ENCODE measurements at regions not wholly inside any gene's neighbourhood (a gene's known extent, or its start where the extent isn't known, plus 50 kb on each side); places are given as distances from the start of the nearest gene placed in this dataset.
"Not testable (repeated sequence)": the region's sequence is repeated elsewhere in the genome, so short reads cannot be mapped to it uniquely, and the experiment has no call there.

GRCh38 chr18:66013969-66014368 lies 263.2 kb downstream of the CDH7 start:
- H3K27me3 ChIP-seq (ENCODE audit: control insufficient read depth in 2 of 2, insufficient read depth in 1 of 2, low read length in 1 of 2), result no peaks in the 10 kb centered on the region
- DNase-seq (ENCODE audit: low read depth in 6 of 9, low spot score in 9 of 9), result no peak
- WGBS, result 86% methylated on average over 2 of the region's 2 CpGs
- H3K4me1 ChIP-seq (ENCODE audit: control insufficient read depth in 2 of 2, insufficient read depth in 2 of 2, low read length in 2 of 2), result no peaks in the 10 kb centered on the region
- peaks cover 0 to 4% of the 10 kb centered on the region in 2 donors for H3K9me3 ChIP-seq (ENCODE audit: control insufficient read depth in 2 of 2, insufficient read depth in 1 of 2, low read length in 1 of 2)
- no peaks in the 10 kb centered on the region for H3K36me3 ChIP-seq (ENCODE audit: control insufficient read depth in 2 of 2, insufficient read depth in 2 of 2, low read length in 1 of 2)
- H3K4me3 ChIP-seq (ENCODE audit: low read length in 2 of 2), result no peak overlapping the region
- no peak overlapping the region for H3K27ac ChIP-seq (ENCODE audit: low read depth in 1 of 2, low read length in 1 of 2)

- H3K27ac ChIP-seq (ENCODE audit: low read depth in 1 of 2, low read length in 1 of 2), result no peak overlapping the region
- H3K4me1 ChIP-seq (ENCODE audit: control insufficient read depth in 2 of 2, insufficient read depth in 2 of 2, low read length in 2 of 2), result no peaks in the 10 kb centered on the region
- H3K27me3 ChIP-seq (ENCODE audit: control insufficient read depth in 2 of 2, insufficient read depth in 1 of 2, low read length in 1 of 2), result no peaks in the 10 kb centered on the region
- no peaks in the 10 kb centered on the region for H3K36me3 ChIP-seq (ENCODE audit: control insufficient read depth in 2 of 2, insufficient read depth in 2 of 2, low read length in 1 of 2)
- DNase-seq (ENCODE audit: low read depth in 6 of 9, low spot score in 9 of 9), result no peak
- H3K9me3 ChIP-seq (ENCODE audit: control insufficient read depth in 2 of 2, insufficient read depth in 1 of 2, low read length in 1 of 2), result peaks cover 0 to 4% of the 10 kb centered on the region in 2 donors
- no peak overlapping the region for H3K4me3 ChIP-seq (ENCODE audit: low read length in 2 of 2)
- 62% methylated on average over 3 of the region's 3 CpGs for WGBS
Observed at GRCh38 chr18:66011916-66012315, 261.1 kb downstream of the CDH7 start.

GRCh38 chr18:66005831-66006588 lies 255.2 kb downstream of the CDH7 start:
- no peaks in the 10 kb centered on the region for H3K36me3 ChIP-seq (ENCODE audit: control insufficient read depth in 2 of 2, insufficient read depth in 2 of 2, low read length in 1 of 2)
- no peak overlapping the region for H3K27ac ChIP-seq (ENCODE audit: low read depth in 1 of 2, low read length in 1 of 2)
- DNase-seq (ENCODE audit: low read depth in 6 of 9, low spot score in 9 of 9), result no peak
- no peak overlapping the region for H3K4me3 ChIP-seq (ENCODE audit: low read length in 2 of 2)
- H3K27me3 ChIP-seq (ENCODE audit: control insufficient read depth in 2 of 2, insufficient read depth in 1 of 2, low read length in 1 of 2), result no peaks in the 10 kb centered on the region
- H3K9me3 ChIP-seq (ENCODE audit: control insufficient read depth in 2 of 2, insufficient read depth in 1 of 2, low read length in 1 of 2), result peaks cover 0 to 11% of the 10 kb centered on the region in 2 donors
- H3K4me1 ChIP-seq (ENCODE audit: control insufficient read depth in 2 of 2, insufficient read depth in 2 of 2, low read length in 2 of 2), result no peaks in the 10 kb centered on the region
- WGBS, result 95% methylated on average over 28 of the region's 28 CpGs

- H3K4me1 ChIP-seq (ENCODE audit: control insufficient read depth in 2 of 2, insufficient read depth in 2 of 2, low read length in 2 of 2); H3K27ac ChIP-seq (ENCODE audit: low read depth in 1 of 2, low read length in 1 of 2); H3K27me3 ChIP-seq (ENCODE audit: control insufficient read depth in 2 of 2, insufficient read depth in 1 of 2, low read length in 1 of 2); H3K9me3 ChIP-seq (ENCODE audit: control insufficient read depth in 2 of 2, insufficient read depth in 1 of 2, low read length in 1 of 2); H3K4me3 ChIP-seq (ENCODE audit: low read length in 2 of 2); H3K36me3 ChIP-seq (ENCODE audit: control insufficient read depth in 2 of 2, insufficient read depth in 2 of 2, low read length in 1 of 2); DNase-seq (ENCODE audit: low read depth in 6 of 9, low spot score in 9 of 9): not testable (repeated sequence)
- 97% methylated on average over 11 of the region's 11 CpGs for WGBS
Observed at GRCh38 chr18:65998971-65999700, 248.3 kb downstream of the CDH7 start.

GRCh38 chr18:65995206-65995605 lies 244.4 kb downstream of the CDH7 start:
- Histone ChIP-seq H3K27ac (ENCODE audit: low read depth in 1 of 2, low read length in 1 of 2) (no peak overlapping the region), H3K9me3 (ENCODE audit: control insufficient read depth in 2 of 2, insufficient read depth in 1 of 2, low read length in 1 of 2) (no peaks in the 10 kb centered on the region), H3K36me3 (ENCODE audit: control insufficient read depth in 2 of 2, insufficient read depth in 2 of 2, low read length in 1 of 2) (no peaks in the 10 kb centered on the region), H3K4me1 (ENCODE audit: control insufficient read depth in 2 of 2, insufficient read depth in 2 of 2, low read length in 2 of 2) (no peaks in the 10 kb centered on the region), H3K4me3 (ENCODE audit: low read length in 2 of 2) (no peak overlapping the region), H3K27me3 (ENCODE audit: control insufficient read depth in 2 of 2, insufficient read depth in 1 of 2, low read length in 1 of 2) (no peaks in the 10 kb centered on the region)
- no peak for DNase-seq (ENCODE audit: low read depth in 6 of 9, low spot score in 9 of 9)
- 78% methylated on average over 3 of the region's 3 CpGs for WGBS

- Histone ChIP-seq H3K27ac (ENCODE audit: low read depth in 1 of 2, low read length in 1 of 2) (no peak overlapping the region), H3K4me3 (ENCODE audit: low read length in 2 of 2) (no peak overlapping the region), H3K9me3 (ENCODE audit: control insufficient read depth in 2 of 2, insufficient read depth in 1 of 2, low read length in 1 of 2) (no peaks in the 10 kb centered on the region), H3K4me1 (ENCODE audit: control insufficient read depth in 2 of 2, insufficient read depth in 2 of 2, low read length in 2 of 2) (no peaks in the 10 kb centered on the region), H3K36me3 (ENCODE audit: control insufficient read depth in 2 of 2, insufficient read depth in 2 of 2, low read length in 1 of 2) (no peaks in the 10 kb centered on the region), H3K27me3 (ENCODE audit: control insufficient read depth in 2 of 2, insufficient read depth in 1 of 2, low read length in 1 of 2) (no peaks in the 10 kb centered on the region)
- 75% methylated on average over 2 of the region's 2 CpGs for WGBS
- no peak for DNase-seq (ENCODE audit: low read depth in 6 of 9, low spot score in 9 of 9)
Observed at GRCh38 chr18:65994302-65994701, 243.5 kb downstream of the CDH7 start.

GRCh38 chr18:65990944-65991708 lies 240.3 kb downstream of the CDH7 start:
- no peak overlapping the region for H3K4me3 ChIP-seq (ENCODE audit: low read length in 2 of 2)
- no peaks in the 10 kb centered on the region for H3K4me1 ChIP-seq (ENCODE audit: control insufficient read depth in 2 of 2, insufficient read depth in 2 of 2, low read length in 2 of 2)
- no peak overlapping the region for H3K27ac ChIP-seq (ENCODE audit: low read depth in 1 of 2, low read length in 1 of 2)
- no peaks in the 10 kb centered on the region for H3K9me3 ChIP-seq (ENCODE audit: control insufficient read depth in 2 of 2, insufficient read depth in 1 of 2, low read length in 1 of 2)
- DNase-seq (ENCODE audit: low read depth in 6 of 9, low spot score in 9 of 9), result no peak
- H3K27me3 ChIP-seq (ENCODE audit: control insufficient read depth in 2 of 2, insufficient read depth in 1 of 2, low read length in 1 of 2), result no peaks in the 10 kb centered on the region
- WGBS, result 89% methylated on average over 3 of the region's 3 CpGs
- no peaks in the 10 kb centered on the region for H3K36me3 ChIP-seq (ENCODE audit: control insufficient read depth in 2 of 2, insufficient read depth in 2 of 2, low read length in 1 of 2)

GRCh38 chr18:65990174-65990690 lies 239.4 kb downstream of the CDH7 start:
- Histone ChIP-seq H3K36me3 (ENCODE audit: control insufficient read depth in 2 of 2, insufficient read depth in 2 of 2, low read length in 1 of 2) (no peaks in the 10 kb centered on the region), H3K4me1 (ENCODE audit: control insufficient read depth in 2 of 2, insufficient read depth in 2 of 2, low read length in 2 of 2) (no peaks in the 10 kb centered on the region), H3K9me3 (ENCODE audit: control insufficient read depth in 2 of 2, insufficient read depth in 1 of 2, low read length in 1 of 2) (no peaks in the 10 kb centered on the region), H3K4me3 (ENCODE audit: low read length in 2 of 2) (no peak overlapping the region), H3K27me3 (ENCODE audit: control insufficient read depth in 2 of 2, insufficient read depth in 1 of 2, low read length in 1 of 2) (no peaks in the 10 kb centered on the region), H3K27ac (ENCODE audit: low read depth in 1 of 2, low read length in 1 of 2) (no peak overlapping the region)
- DNase-seq (ENCODE audit: low read depth in 6 of 9, low spot score in 9 of 9), result no peak
- WGBS, result 88% methylated on average over 2 of the region's 2 CpGs

GRCh38 chr18:65988972-65989371 lies 238.2 kb downstream of the CDH7 start:
- no peak for DNase-seq (ENCODE audit: low read depth in 6 of 9, low spot score in 9 of 9)
- Histone ChIP-seq H3K9me3 (ENCODE audit: control insufficient read depth in 2 of 2, insufficient read depth in 1 of 2, low read length in 1 of 2) (no peaks in the 10 kb centered on the region), H3K27me3 (ENCODE audit: control insufficient read depth in 2 of 2, insufficient read depth in 1 of 2, low read length in 1 of 2) (no peaks in the 10 kb centered on the region), H3K36me3 (ENCODE audit: control insufficient read depth in 2 of 2, insufficient read depth in 2 of 2, low read length in 1 of 2) (no peaks in the 10 kb centered on the region), H3K4me1 (ENCODE audit: control insufficient read depth in 2 of 2, insufficient read depth in 2 of 2, low read length in 2 of 2) (no peaks in the 10 kb centered on the region), H3K4me3 (ENCODE audit: low read length in 2 of 2) (no peak overlapping the region), H3K27ac (ENCODE audit: low read depth in 1 of 2, low read length in 1 of 2) (no peak overlapping the region)
- WGBS, result 81% methylated on average over 3 of the region's 3 CpGs
